HEK293 (cell line): ENCODE measurements at regions not wholly inside any gene's neighbourhood (a gene's known extent, or its start where the extent isn't known, plus 50 kb on each side); places are given as distances from the start of the nearest gene placed in this dataset.

ENCODE experiments used
- CTCF ChIA-PET: fragments of 350-600 bp; formaldehyde crosslinking; extraction: SDS; loops from one replicate; lab custom pipeline; 2021; ENCODE audit warnings: antibody characterized with exemption; lab: Yijun Ruan, JAX
- POLR2A ChIA-PET: fragments of 300-600 bp; formaldehyde crosslinking; extraction: SDS; loops from one replicate; lab custom pipeline; 2020; ENCODE audit warnings: antibody characterized with exemption, inconsistent platforms; lab: Yijun Ruan, JAX
- H3K27ac ChIP-seq: fragments of 200-500 bp; sonication (Bioruptor generic); 2 replicates; pipeline ENCODE4 v1.5.1; 2014; ENCODE audit warnings: low read depth, low read length, control low read depth, inconsistent platforms; ENCODE audit errors: extremely low read depth
- H3K36me3 ChIP-seq, 2 experiments: fragments of 200-500 bp in 1 of 2; sonication (Bioruptor generic) in 1 of 2; 1 replicate in 1 of 2; 2 replicates in 1 of 2; pipeline ENCODE4 v1.5.1; 2014 to 2017; ENCODE audit warnings: inconsistent platforms in 2 of 2, low read length in 2 of 2; ENCODE audit not compliant: control insufficient read depth in 2 of 2, insufficient read depth in 1 of 2
- H3K4me1 ChIP-seq: fragments of 200-500 bp; sonication (Bioruptor generic); 2 replicates; pipeline ENCODE4 v1.5.1; 2014; ENCODE audit warnings: mild to moderate bottlenecking, low read length, inconsistent platforms; ENCODE audit not compliant: control insufficient read depth, insufficient read depth
- H3K4me3 ChIP-seq: 2 replicates; pipeline ENCODE4 v1.5.1; 2011; ENCODE audit warnings: low read depth, mild to moderate bottlenecking, control low read depth, low read length, moderate library complexity
- H3K9me3 ChIP-seq: fragments of 200-500 bp; sonication (Bioruptor generic); 2 replicates; pipeline ENCODE4 v1.5.1; 2014; ENCODE audit warnings: low read depth, low read length, inconsistent platforms; ENCODE audit not compliant: control insufficient read depth, insufficient read depth
- BCL11A ChIP-seq: fragments of 450-650 bp; formaldehyde crosslinking; IDR thresholded peaks from 2 replicates; pipeline ENCODE4 v1.5.1; 2016; ENCODE audit warnings: low read depth, missing biosample characterization, missing genetic modification characterization
- BCL6B ChIP-seq: fragments of 450-650 bp; formaldehyde crosslinking; IDR thresholded peaks from 2 replicates; pipeline ENCODE4 v1.5.1; 2017; ENCODE audit warnings: missing biosample characterization, missing genetic modification characterization
- KLF1 ChIP-seq: fragments of 450-650 bp; formaldehyde crosslinking; IDR thresholded peaks from 2 replicates; pipeline ENCODE4 v1.5.1; 2016; ENCODE audit warnings: missing biosample characterization, missing genetic modification characterization
- KLF10 ChIP-seq: fragments of 450-650 bp; IDR thresholded peaks from 2 replicates; pipeline ENCODE4 v1.5.1; 2018; ENCODE audit warnings: missing biosample characterization, mild to moderate bottlenecking, missing genetic modification characterization
- KLF17 ChIP-seq: fragments of 450-650 bp; formaldehyde crosslinking; IDR thresholded peaks from 2 replicates; pipeline ENCODE4 v1.5.1; 2016; ENCODE audit warnings: missing biosample characterization, missing genetic modification characterization
- MEIS1 ChIP-seq: sonication (generic); formaldehyde crosslinking; IDR thresholded peaks from 2 replicates; pipeline ENCODE4 v1.8.1; 2022; ENCODE audit warnings: missing genetic modification reagents, mild to moderate bottlenecking, borderline replicate concordance
- MZF1 ChIP-seq: fragments of 450-650 bp; formaldehyde crosslinking; IDR thresholded peaks from 2 replicates; pipeline ENCODE4 v1.5.1; 2017; ENCODE audit warnings: missing biosample characterization, missing genetic modification characterization, borderline replicate concordance
- PRDM1 ChIP-seq: fragments of 450-650 bp; formaldehyde crosslinking; IDR thresholded peaks from 2 replicates; pipeline ENCODE4; 2016; ENCODE audit warnings: missing biosample characterization, missing genetic modification characterization
- SETDB1 ChIP-seq: IDR thresholded peaks from one replicate; pipeline ENCODE4 v1.6.1; 2017; ENCODE audit warnings: mild to moderate bottlenecking, low read length, moderate library complexity, mixed read lengths; ENCODE audit not compliant: insufficient read length
- ZBTB10 ChIP-seq: fragments of 450-650 bp; formaldehyde crosslinking; IDR thresholded peaks from 2 replicates; pipeline ENCODE4 v1.5.1; 2016; ENCODE audit warnings: missing biosample characterization, missing genetic modification characterization
- ZBTB11 ChIP-seq: fragments of 450-650 bp; formaldehyde crosslinking; conservative IDR thresholded peaks from 2 replicates; pipeline ENCODE4 v1.5.1; 2016; ENCODE audit warnings: low read depth, missing biosample characterization, missing genetic modification characterization
- ZFP3 ChIP-seq: fragments of 450-650 bp; formaldehyde crosslinking; IDR thresholded peaks from 2 replicates; pipeline ENCODE4 v1.5.1; 2016; ENCODE audit warnings: low read depth, missing biosample characterization, missing genetic modification characterization
- ZIC2 ChIP-seq: fragments of 450-650 bp; formaldehyde crosslinking; IDR thresholded peaks from 2 replicates; pipeline ENCODE4 v1.5.1; 2016; ENCODE audit warnings: missing biosample characterization, missing genetic modification characterization
- ZNF184 ChIP-seq: fragments of 450-650 bp; IDR thresholded peaks from 2 replicates; pipeline ENCODE4 v1.5.1; 2018; ENCODE audit warnings: missing biosample characterization, mild to moderate bottlenecking, missing genetic modification characterization
- ZNF335 ChIP-seq: fragments of 450-650 bp; formaldehyde crosslinking; conservative IDR thresholded peaks from 2 replicates; pipeline ENCODE4 v1.5.1; 2016; ENCODE audit warnings: missing biosample characterization, missing genetic modification characterization
- ZNF350 ChIP-seq: fragments of 450-650 bp; formaldehyde crosslinking; IDR thresholded peaks from 2 replicates; pipeline ENCODE4 v1.5.0; 2017; ENCODE audit warnings: missing biosample characterization, mild to moderate bottlenecking, missing genetic modification characterization
- ZNF473 ChIP-seq: fragments of 450-650 bp; formaldehyde crosslinking; IDR thresholded peaks from 2 replicates; pipeline ENCODE4 v1.5.1; 2017; ENCODE audit warnings: missing biosample characterization, missing genetic modification characterization
- ZNF621 ChIP-seq: fragments of 450-650 bp; formaldehyde crosslinking; IDR thresholded peaks from 2 replicates; pipeline ENCODE4 v1.5.1; 2017; ENCODE audit warnings: missing biosample characterization, missing genetic modification characterization
- ZNF654 ChIP-seq: fragments of 450-650 bp; formaldehyde crosslinking; IDR thresholded peaks from 2 replicates; pipeline ENCODE4 v1.5.1; 2016; ENCODE audit warnings: low read depth, missing biosample characterization, missing genetic modification characterization
- ZNF660 ChIP-seq: fragments of 450-650 bp; IDR thresholded peaks from 2 replicates; pipeline ENCODE4 v1.5.1; 2018; ENCODE audit warnings: missing biosample characterization, mild to moderate bottlenecking, missing genetic modification characterization
- ZNF670 ChIP-seq: fragments of 450-650 bp; formaldehyde crosslinking; IDR thresholded peaks from 2 replicates; pipeline ENCODE4 v1.5.1; 2016; ENCODE audit warnings: missing biosample characterization, missing genetic modification characterization, low read depth
- ZSCAN16 ChIP-seq: fragments of 450-650 bp; formaldehyde crosslinking; IDR thresholded peaks from 2 replicates; pipeline ENCODE4 v1.5.1; 2016; ENCODE audit warnings: missing biosample characterization, missing genetic modification characterization
- ZSCAN30 ChIP-seq: fragments of 450-650 bp; IDR thresholded peaks from 2 replicates; pipeline ENCODE4 v1.5.1; 2018; ENCODE audit warnings: missing biosample characterization, mild to moderate bottlenecking, missing genetic modification characterization, moderate library complexity

- no peaks in the 10 kb centered on the region for H3K9me3 ChIP-seq
- H3K4me3 ChIP-seq = no peak overlapping the region
- CTCF ChIA-PET = interaction anchor here (0.6 to 2.6 kb wide), 14 partner anchors 9 to 369 kb away, joined by 3 to 23 read pairs (median 4); no protein-coding TSS in a partner anchor
- no peaks in the 10 kb centered on the region; a peak in 1 of 3 replicates for H3K36me3 ChIP-seq
- POLR2A ChIA-PET = interaction anchor here (1.0 to 1.6 kb wide), 2 partner anchors 121 kb away, joined by 4 read pairs; partner anchors contain the start of genes MRPL57 and SKA3
- no peak overlapping the region for H3K27ac ChIP-seq
- 0 out of 2 replicates have a peak, but pooled peaks cover 2% of the 10 kb centered on the region for H3K4me1 ChIP-seq
- no peak for TF ChIP-seq BCL11A
- no peak for TF ChIP-seq ZIC2 (tag by site-specific recombination)
- TF ChIP-seq ZSCAN30 (tag by site-specific recombination) = no peak
- TF ChIP-seq PRDM1 = peak; percentile 64
Observed at GRCh38 chr13:21297447-21297846, 121.0 kb downstream of the MRPL57 start.

GRCh38 chr13:21297914-21298831, 121.7 kb downstream of the MRPL57 start:
- POLR2A ChIA-PET = interaction anchor here (0.6 to 1.6 kb wide), 3 partner anchors 54 to 161 kb away, joined by 4 to 6 read pairs (median 4); partner anchors contain the start of genes MRPL57, SKA3 and ZDHHC20
- TF ChIP-seq ZSCAN16 (tag by site-specific recombination) (no peak), ZNF335 (peak; percentile 86), MEIS1 (no peak), KLF17 (peak; percentile 76), ZNF621 (tag by site-specific recombination) (no peak), ZNF473 (tag by site-specific recombination) (no peak), ZBTB11 (tag by site-specific recombination) (peak; percentile 25; the same call in 1 of the 2 replicates), ZBTB10 (tag by site-specific recombination) (no peak), ZNF670 (tag by site-specific recombination) (no peak), ZNF350 (tag by site-specific recombination) (no peak), SETDB1 (peak; percentile 24), ZNF654 (tag by site-specific recombination) (no peak), MZF1 (tag by site-specific recombination) (no peak), KLF1 (tag by site-specific recombination) (peak; percentile 82), ZNF184 (tag by site-specific recombination) (peak; percentile 72; the same call in 1 of the 2 replicates), BCL6B (tag by site-specific recombination) (no peak), ZNF660 (tag by site-specific recombination) (peak; percentile 56; the same call in 1 of the 2 replicates), ZFP3 (tag by site-specific recombination) (no peak), KLF10 (peak; percentile 86; the same call in 1 of the 2 replicates)

More at GRCh38 chr13:21297914-21298831, 121.7 kb downstream of the MRPL57 start:
- H3K36me3 ChIP-seq = peaks cover 0 to 4% of the 10 kb centered on the region in 2 experiments; a peak in 2 of 3 replicates
- H3K27ac ChIP-seq = peak overlapping the region; percentile 14; the same call in 1 of the 2 replicates
- H3K4me3 ChIP-seq = peak overlapping the region; percentile 86
- CTCF ChIA-PET = interaction anchor here (0.6 to 2.6 kb wide), 14 partner anchors 9 to 1337 kb away, joined by 3 to 23 read pairs (median 3); no protein-coding TSS in a partner anchor
- H3K9me3 ChIP-seq = no peaks in the 10 kb centered on the region
- 0 out of 2 replicates have a peak, but pooled peaks cover 2% of the 10 kb centered on the region for H3K4me1 ChIP-seq
